ENCODE measurements at regions not wholly inside any gene's neighbourhood (a gene's known extent, or its start where the extent isn't known, plus 50 kb on each side); places are given as distances from the start of the nearest gene placed in this dataset.

DNA sequence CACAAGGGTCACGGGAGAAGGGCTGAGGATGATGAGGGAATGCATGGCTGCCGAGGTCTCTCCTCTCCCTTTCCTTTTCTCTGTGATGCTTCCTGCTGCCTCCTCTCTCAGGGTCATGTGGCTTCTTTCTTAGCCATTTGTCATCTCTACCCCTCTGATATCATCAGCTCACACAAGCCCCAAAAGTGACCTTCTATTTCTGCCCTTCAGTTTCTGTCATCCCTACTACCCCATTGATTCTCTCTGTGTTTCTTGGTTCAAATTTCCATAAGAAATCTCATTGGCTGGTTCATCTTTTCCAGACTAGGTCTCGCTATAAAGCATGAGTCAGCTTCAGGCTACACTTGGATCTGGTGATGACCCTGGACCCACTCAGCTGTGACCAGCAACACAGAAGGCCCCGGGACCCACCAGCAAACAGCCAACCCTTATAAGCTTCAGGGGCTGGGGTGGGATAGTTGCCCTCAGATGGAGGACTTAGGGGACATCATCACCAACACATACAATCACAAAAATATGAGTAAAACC is 284.3 kb downstream of the SKAP2 start:
- no peak for DNase-seq (ENCODE audit: low read depth)
- TF ChIP-seq, protein P1, sequence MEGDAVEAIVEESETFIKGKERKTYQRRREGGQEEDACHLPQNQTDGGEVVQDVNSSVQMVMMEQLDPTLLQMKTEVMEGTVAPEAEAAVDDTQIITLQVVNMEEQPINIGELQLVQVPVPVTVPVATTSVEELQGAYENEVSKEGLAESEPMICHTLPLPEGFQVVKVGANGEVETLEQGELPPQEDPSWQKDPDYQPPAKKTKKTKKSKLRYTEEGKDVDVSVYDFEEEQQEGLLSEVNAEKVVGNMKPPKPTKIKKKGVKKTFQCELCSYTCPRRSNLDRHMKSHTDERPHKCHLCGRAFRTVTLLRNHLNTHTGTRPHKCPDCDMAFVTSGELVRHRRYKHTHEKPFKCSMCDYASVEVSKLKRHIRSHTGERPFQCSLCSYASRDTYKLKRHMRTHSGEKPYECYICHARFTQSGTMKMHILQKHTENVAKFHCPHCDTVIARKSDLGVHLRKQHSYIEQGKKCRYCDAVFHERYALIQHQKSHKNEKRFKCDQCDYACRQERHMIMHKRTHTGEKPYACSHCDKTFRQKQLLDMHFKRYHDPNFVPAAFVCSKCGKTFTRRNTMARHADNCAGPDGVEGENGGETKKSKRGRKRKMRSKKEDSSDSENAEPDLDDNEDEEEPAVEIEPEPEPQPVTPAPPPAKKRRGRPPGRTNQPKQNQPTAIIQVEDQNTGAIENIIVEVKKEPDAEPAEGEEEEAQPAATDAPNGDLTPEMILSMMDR (IDR thresholded peaks at IDR 0.05; ENCODE audit: low read depth, low read length, missing control alignments) = no peak
- no peak overlapping the region for H3K4me3 ChIP-seq (ENCODE audit: low read depth, low read length)

- DNase-seq (ENCODE audit: low read depth) = no peak
- TF ChIP-seq, protein P1 (IDR thresholded peaks at IDR 0.05; ENCODE audit: low read depth, low read length, missing control alignments) = no peak
- H3K4me3 ChIP-seq (ENCODE audit: low read depth, low read length) = no peak overlapping the region
Measured at GRCh38 chr7:26580711-26581110, 283.7 kb downstream of the SKAP2 start.

- no peak for DNase-seq (ENCODE audit: low read depth)
- TF ChIP-seq, protein P1 (IDR thresholded peaks at IDR 0.05; ENCODE audit: low read depth, low read length, missing control alignments) = no peak
- no peak overlapping the region for H3K4me3 ChIP-seq (ENCODE audit: low read depth, low read length)
Measured at GRCh38 chr7:26583094-26583648, 281.2 kb downstream of the SKAP2 start.

GRCh38 chr7:26584326-26584725 is 280.1 kb downstream of the SKAP2 start:
- TF ChIP-seq, protein P1 (IDR thresholded peaks at IDR 0.05; ENCODE audit: low read depth, low read length, missing control alignments) = no peak
- H3K4me3 ChIP-seq (ENCODE audit: low read depth, low read length) = no peak overlapping the region
- DNase-seq (ENCODE audit: low read depth) = no peak

GRCh38 chr7:26584987-26585665 is 279.3 kb downstream of the SKAP2 start:
- TF ChIP-seq, protein P1 (IDR thresholded peaks at IDR 0.05; ENCODE audit: low read depth, low read length, missing control alignments) = no peak
- no peak for DNase-seq (ENCODE audit: low read depth)
- H3K4me3 ChIP-seq (ENCODE audit: low read depth, low read length) = no peak overlapping the region

- no peak overlapping the region for H3K4me3 ChIP-seq (ENCODE audit: low read depth, low read length)
- no peak for DNase-seq (ENCODE audit: low read depth)
- TF ChIP-seq, protein P1 (IDR thresholded peaks at IDR 0.05; ENCODE audit: low read depth, low read length, missing control alignments) = no peak
Measured at GRCh38 chr7:26587536-26587935, 276.9 kb downstream of the SKAP2 start.

GRCh38 chr7:26588511-26588910 is 275.9 kb downstream of the SKAP2 start:
- TF ChIP-seq, protein P1 (IDR thresholded peaks at IDR 0.05; ENCODE audit: low read depth, low read length, missing control alignments) = no peak
- no peak for DNase-seq (ENCODE audit: low read depth)
- no peak overlapping the region for H3K4me3 ChIP-seq (ENCODE audit: low read depth, low read length)
